Peyer's patch (tissue), 4 donors: ENCODE measurements at regions not wholly inside any gene's neighbourhood (a gene's known extent, or its start where the extent isn't known, plus 50 kb on each side); places are given as distances from the start of the nearest gene placed in this dataset.

Experiments used
- DNase-seq, 3 donors: peaks; one replicate each; pipeline ENCODE4 v3.0.0-alpha.2; 2017 to 2019
- H3K27ac ChIP-seq, 4 donors: fragments of 200-600 bp; sonication (generic); one replicate each; pipeline ENCODE4 v1.5.1; 2016 to 2019
- H3K27me3 ChIP-seq, 2 donors: fragments of 200-600 bp; sonication (generic); one replicate each; pipeline ENCODE4 v1.5.1; 2019
- H3K36me3 ChIP-seq, 3 donors: fragments of 200-600 bp; sonication (generic); one replicate each; pipeline ENCODE4 v1.5.1; 2016 to 2019
- H3K4me1 ChIP-seq, 4 donors: fragments of 200-600 bp; sonication (generic); one replicate each; pipeline ENCODE4 v1.5.1; 2016 to 2019
- H3K4me3 ChIP-seq, 4 donors: fragments of 200-600 bp; sonication (generic); 1 replicate in 3 of 4; 2 replicates in 1 of 4; pipeline ENCODE4 v1.5.1; 2016 to 2019; ENCODE audit warnings: mild to moderate bottlenecking in 1 of 4
- H3K9me3 ChIP-seq, 4 donors: fragments of 200-600 bp; sonication (generic); one replicate each; pipeline ENCODE4 v1.5.1; 2016 to 2019; ENCODE audit warnings: mild to moderate bottlenecking in 1 of 4
- CTCF ChIP-seq, 6 experiments: fragments of 450-650 bp in 4 of 6; fragments of 200-600 bp in 2 of 6; sonication (generic) in 1 of 6; IDR thresholded peaks; one replicate each; pipeline ENCODE4 v1.5.1; 2017 to 2019; ENCODE audit warnings: antibody characterized with exemption in 6 of 6, mild to moderate bottlenecking in 3 of 6, moderate library complexity in 1 of 6
- POLR2A ChIP-seq, 2 donors: fragments of 450-650 bp; IDR thresholded peaks; one replicate each; pipeline ENCODE4 v1.5.1; 2017; ENCODE audit warnings: antibody characterized with exemption in 2 of 2, mild to moderate bottlenecking in 2 of 2, moderate library complexity in 2 of 2

DNA sequence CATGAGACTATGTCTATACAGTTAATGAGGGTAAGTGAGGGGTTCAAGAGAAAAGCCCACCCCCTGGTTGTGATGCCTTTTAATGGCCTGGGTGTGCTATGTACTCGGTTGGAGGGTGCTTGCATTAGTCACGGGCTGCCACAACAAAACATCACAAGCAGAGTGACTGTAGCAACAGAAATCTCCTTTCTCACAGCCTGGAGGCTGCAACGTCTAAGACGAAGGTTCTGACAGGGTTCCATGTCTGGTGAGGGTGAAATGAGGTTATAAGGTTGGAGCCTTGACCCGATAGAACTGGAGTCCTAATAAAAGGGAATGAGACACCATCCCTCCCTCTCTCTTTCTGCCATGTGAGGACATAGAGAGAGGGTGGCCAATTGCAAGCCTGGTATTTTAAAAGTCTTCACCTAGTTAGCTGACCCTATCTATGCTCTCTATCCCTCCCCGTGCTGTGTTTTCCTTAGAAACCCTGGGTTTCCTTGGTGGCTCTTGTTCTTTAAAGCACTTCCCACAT lies 126.0 kb upstream of the GDF10 start:
- no peak for DNase-seq
- H3K27ac ChIP-seq: no peak overlapping the region
- no peaks in the 10 kb centered on the region for H3K36me3 ChIP-seq
- H3K9me3 ChIP-seq: no peaks in the 10 kb centered on the region
- H3K4me1 ChIP-seq: no peaks in the 10 kb centered on the region
- TF ChIP-seq POLR2A (IDR thresholded peaks at IDR 0.05): no peak
- no peak for TF ChIP-seq CTCF (IDR thresholded peaks at IDR 0.05)
- H3K27me3 ChIP-seq: no peaks in the 10 kb centered on the region
- H3K4me3 ChIP-seq: no peak overlapping the region

- Histone ChIP-seq H3K4me3 (no peak overlapping the region), H3K4me1 (no peaks in the 10 kb centered on the region), H3K36me3 (no peaks in the 10 kb centered on the region), H3K27me3 (no peaks in the 10 kb centered on the region), H3K9me3 (no peaks in the 10 kb centered on the region), H3K27ac (no peak overlapping the region)
- TF ChIP-seq POLR2A (IDR thresholded peaks at IDR 0.05) (no peak), CTCF (IDR thresholded peaks at IDR 0.05) (no peak)
- DNase-seq: no peak
Measured at GRCh38 chr10:47175181-47176123, 124.5 kb upstream of the GDF10 start.

DNA sequence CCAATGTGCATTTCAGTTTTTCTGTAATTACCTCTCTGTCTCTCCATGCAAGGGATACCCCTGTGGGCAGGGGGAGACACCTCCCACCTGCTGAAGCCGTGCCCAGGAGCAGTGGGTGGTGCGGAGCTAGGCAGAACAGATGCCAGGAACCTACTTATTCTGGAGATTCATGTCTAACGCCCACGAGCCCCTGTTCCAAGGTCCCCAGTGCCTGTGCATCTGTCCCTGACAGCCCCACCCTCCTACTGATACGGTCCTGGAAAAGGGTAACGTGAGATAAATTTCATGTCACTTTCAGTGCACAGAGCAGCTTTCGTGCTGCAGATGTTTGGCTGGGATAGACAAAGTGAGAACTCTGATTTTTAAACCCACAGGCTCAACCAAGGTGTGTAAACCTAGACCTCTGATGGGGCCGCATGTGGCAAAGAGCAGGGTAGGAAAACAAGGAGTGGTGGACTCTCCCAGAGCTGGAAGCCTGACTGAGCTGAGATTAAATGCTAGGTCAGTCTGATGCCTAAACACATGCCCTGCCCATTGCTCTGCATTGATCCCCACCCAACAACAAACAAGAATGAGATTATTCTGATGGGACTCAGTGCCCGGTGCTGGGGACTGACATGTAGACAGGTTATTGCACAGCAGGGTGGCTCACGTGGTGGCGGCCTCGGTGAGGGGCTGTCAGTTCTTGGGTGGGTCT lies 123.6 kb upstream of the GDF10 start:
- no peak for DNase-seq
- Histone ChIP-seq H3K36me3 (no peaks in the 10 kb centered on the region), H3K27me3 (no peaks in the 10 kb centered on the region), H3K4me3 (no peak overlapping the region), H3K27ac (no peak overlapping the region), H3K9me3 (no peaks in the 10 kb centered on the region), H3K4me1 (no peaks in the 10 kb centered on the region)
- TF ChIP-seq CTCF (IDR thresholded peaks at IDR 0.05) (no peak), POLR2A (IDR thresholded peaks at IDR 0.05) (no peak)

DNA sequence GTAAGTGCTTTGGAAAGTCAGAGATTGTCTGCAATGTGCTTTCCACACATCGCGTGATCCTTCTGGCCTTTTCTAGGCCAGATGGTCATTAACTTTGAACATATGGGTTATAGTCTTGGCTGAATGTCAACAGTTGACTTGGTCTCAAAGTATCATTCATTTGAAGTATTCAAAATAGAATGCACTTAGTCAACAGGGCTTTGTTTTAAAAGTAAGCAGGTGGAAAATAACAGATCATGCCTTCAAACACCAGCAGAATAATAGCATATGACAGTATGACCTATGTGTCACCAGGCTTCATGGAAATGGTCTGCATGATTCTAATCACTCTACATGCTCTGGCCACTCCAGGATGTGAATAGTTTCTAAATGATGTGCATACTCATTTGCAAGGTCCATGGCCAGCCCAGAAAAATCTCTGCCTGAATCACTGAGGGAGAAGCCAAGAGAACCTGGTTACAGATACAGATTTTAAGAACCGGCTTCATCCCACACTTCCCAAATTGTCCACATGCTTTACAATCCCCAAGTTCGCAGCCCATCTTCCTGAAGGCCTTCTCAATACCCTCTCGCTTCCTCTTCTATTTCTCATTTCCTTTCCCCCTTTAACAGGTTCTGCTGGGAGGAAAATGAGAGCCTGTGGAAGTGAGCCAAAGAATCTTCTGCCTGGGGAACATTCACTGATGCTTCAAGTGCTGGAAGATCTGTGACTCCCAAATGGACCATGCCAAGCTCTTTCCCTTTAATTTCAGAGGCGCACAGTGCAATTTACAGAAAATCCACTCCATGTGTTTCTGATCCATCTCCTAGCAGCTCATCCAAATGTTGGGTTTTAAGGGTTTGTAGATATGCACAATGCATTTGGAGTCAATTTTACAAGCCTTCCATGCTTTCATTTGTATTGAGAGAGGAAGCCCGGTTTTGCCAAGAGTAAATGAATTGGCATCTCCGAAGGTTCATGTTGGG lies 122.8 kb upstream of the GDF10 start:
- Histone ChIP-seq H3K27me3 (no peaks in the 10 kb centered on the region), H3K4me3 (no peak overlapping the region), H3K9me3 (no peaks in the 10 kb centered on the region), H3K36me3 (no peaks in the 10 kb centered on the region), H3K27ac (no peak overlapping the region), H3K4me1 (no peaks in the 10 kb centered on the region)
- no peak for DNase-seq
- TF ChIP-seq CTCF (IDR thresholded peaks at IDR 0.05): no peak
- no peak for TF ChIP-seq POLR2A (IDR thresholded peaks at IDR 0.05)
